GM18517 (cell line): ENCODE measurements at regions not wholly inside any gene's neighbourhood (a gene's known extent, or its start where the extent isn't known, plus 50 kb on each side); places are given as distances from the start of the nearest gene placed in this dataset.

Source experiments
- ATAC-seq: cut with Tn5 transposase; IDR thresholded peaks from one replicate; pipeline ENCODE4 v1.9.1; 2021; ENCODE audit warnings: mild to moderate bottlenecking, moderate library complexity; ENCODE audit not compliant: unreplicated experiment

- no peak for ATAC-seq
Observed at GRCh38 chr2:212712991-212713390, 174.4 kb upstream of the ERBB4 start.

- no peak for ATAC-seq
Observed at GRCh38 chr2:212712466-212712865, 173.9 kb upstream of the ERBB4 start.

- ATAC-seq, result no peak
Observed at GRCh38 chr2:212711856-212712255, 173.3 kb upstream of the ERBB4 start.

GRCh38 chr2:212709280-212709679 is 170.7 kb upstream of the ERBB4 start:
- no peak for ATAC-seq

- ATAC-seq, result no peak
Observed at GRCh38 chr2:212708355-212708754, 169.8 kb upstream of the ERBB4 start.

GRCh38 chr2:212695426-212695825 is 156.8 kb upstream of the ERBB4 start:
- no peak for ATAC-seq

GRCh38 chr2:212694398-212694797 is 155.8 kb upstream of the ERBB4 start:
- no peak for ATAC-seq

- no peak for ATAC-seq
Observed at GRCh38 chr2:212692466-212692865, 153.9 kb upstream of the ERBB4 start.

- ATAC-seq, result peak; percentile 70
Observed at GRCh38 chr2:212686285-212686895, 147.8 kb upstream of the ERBB4 start.

GRCh38 chr2:212683346-212684097 is 144.9 kb upstream of the ERBB4 start:
- no peak for ATAC-seq

GRCh38 chr2:212682937-212683336 is 144.3 kb upstream of the ERBB4 start:
- ATAC-seq, result no peak

GRCh38 chr2:212677466-212677865 is 138.9 kb upstream of the ERBB4 start:
- no peak for ATAC-seq

GRCh38 chr2:212672186-212672585 is 133.6 kb upstream of the ERBB4 start:
- no peak for ATAC-seq

- ATAC-seq, result no peak
Observed at GRCh38 chr2:212669761-212670160, 131.2 kb upstream of the ERBB4 start.

- no peak for ATAC-seq
Observed at GRCh38 chr2:212667751-212668316, 129.2 kb upstream of the ERBB4 start.

- no peak for ATAC-seq
Observed at GRCh38 chr2:212665948-212666347, 127.3 kb upstream of the ERBB4 start.

- ATAC-seq, result no peak
Observed at GRCh38 chr2:212659441-212659840, 120.8 kb upstream of the ERBB4 start.

GRCh38 chr2:212649646-212650045 is 111.0 kb upstream of the ERBB4 start:
- no peak for ATAC-seq

- ATAC-seq, result no peak
Observed at GRCh38 chr2:212646698-212647366, 108.2 kb upstream of the ERBB4 start.

GRCh38 chr2:212644195-212644837 is 105.7 kb upstream of the ERBB4 start:
- no peak for ATAC-seq

GRCh38 chr2:212640428-212640827 is 101.8 kb upstream of the ERBB4 start:
- ATAC-seq, result no peak
